Esophagus muscularis mucosa (tissue), 4 donors: ENCODE measurements at regions not wholly inside any gene's neighbourhood (a gene's known extent, or its start where the extent isn't known, plus 50 kb on each side); places are given as distances from the start of the nearest gene placed in this dataset.

Experiments
- CTCF ChIP-seq, 3 experiments: fragments of 200-600 bp in 2 of 3; fragments of 450-650 bp in 1 of 3; sonication (generic) in 2 of 3; IDR thresholded peaks; one replicate each; pipeline ENCODE4 v1.5.1; 2017 to 2019; ENCODE audit warnings: antibody characterized with exemption in 3 of 3, mild to moderate bottlenecking in 2 of 3, moderate library complexity in 1 of 3
- EP300 ChIP-seq: sonication (generic); formaldehyde crosslinking; IDR thresholded peaks from one replicate; pipeline ENCODE4 v1.6.1; 2017; ENCODE audit warnings: antibody characterized with exemption
- POLR2A ChIP-seq: fragments of 450-650 bp; IDR thresholded peaks from one replicate; pipeline ENCODE4 v1.6.1; 2017; ENCODE audit warnings: antibody characterized with exemption, moderate library complexity, mild to moderate bottlenecking, low read depth
- POLR2AphosphoS5 ChIP-seq, 2 donors: sonication (generic); formaldehyde crosslinking; IDR thresholded peaks; one replicate each; pipeline ENCODE4 v1.6.1; 2017; ENCODE audit warnings: antibody characterized with exemption in 2 of 2

- TF ChIP-seq CTCF (IDR thresholded peaks at IDR 0.05) = no peak
- TF ChIP-seq POLR2A = no peak
- TF ChIP-seq EP300 = no peak
- TF ChIP-seq POLR2AphosphoS5 (IDR thresholded peaks at IDR 0.05) = no peak
Measured at GRCh38 chr5:23027830-23028229, 174.7 kb upstream of the CDH12 start.
